ENCODE measurements at regions not wholly inside any gene's neighbourhood (a gene's known extent, or its start where the extent isn't known, plus 50 kb on each side); places are given as distances from the start of the nearest gene placed in this dataset.

GRCh38 chr20:61114493-61115175 lies 137.4 kb upstream of the CDH4 start:
- Histone ChIP-seq H3K27ac (replicated peaks; ENCODE audit: low read length) (no peak overlapping the region), H2BK120ac (ENCODE audit: low read depth, low read length) (no peak overlapping the region)

GRCh38 chr20:61115364-61116065 lies 136.5 kb upstream of the CDH4 start:
- Histone ChIP-seq H3K9me3 (replicated peaks in 1 of 2; ENCODE audit: control insufficient read depth in 2 of 2, insufficient read depth in 1 of 2, low read depth in 1 of 2, low read length in 2 of 2) (no peaks in the 10 kb centered on the region), H4K91ac (ENCODE audit: low read depth, low read length, poor library complexity) (no peak overlapping the region), H2BK120ac (ENCODE audit: low read depth, low read length) (no peak overlapping the region), H3K79me1 (ENCODE audit: low read depth, low read length) (no peaks in the 10 kb centered on the region), H3K9ac (ENCODE audit: low read depth, low read length, poor library complexity) (no peak overlapping the region), H3K36me3 (replicated peaks in 1 of 2; ENCODE audit: control insufficient read depth in 2 of 2, insufficient read depth in 2 of 2, low read length in 2 of 2) (no peaks in the 10 kb centered on the region), H3K14ac (ENCODE audit: low read length) (no peak overlapping the region), H2AK5ac (ENCODE audit: low read depth, low read length) (no peak overlapping the region), H3K4ac (ENCODE audit: low read length) (no peak overlapping the region), H4K8ac (ENCODE audit: low read depth, low read length) (no peak overlapping the region), H2BK15ac (ENCODE audit: low read length) (no peak overlapping the region), H3K4me3 (ENCODE audit: low read length in 2 of 2) (no peak overlapping the region), H3K4me1 (ENCODE audit: control insufficient read depth in 2 of 2, insufficient read depth in 1 of 2, low read depth in 1 of 2, low read length in 2 of 2) (peaks cover 0 to 3% of the 10 kb centered on the region in 2 donors), H3K27ac (replicated peaks; ENCODE audit: low read length) (no peak overlapping the region), H2BK12ac (ENCODE audit: low read length) (no peak overlapping the region), H3K18ac (ENCODE audit: low read length) (no peak overlapping the region), H3K4me2 (ENCODE audit: insufficient read depth, low read length, poor library complexity, severe bottlenecking) (no peak overlapping the region), H2AFZ (ENCODE audit: low read length) (no peak overlapping the region), H3K27me3 (ENCODE audit: control insufficient read depth in 3 of 3, insufficient read depth in 3 of 3, low read depth in 1 of 3, low read length in 3 of 3) (no peaks in the 10 kb centered on the region), H3K23ac (ENCODE audit: low read depth, low read length, poor library complexity) (no peak overlapping the region), H2BK5ac (ENCODE audit: low read length) (no peak overlapping the region)
- no CpG with 5 or more reads among the region's 8 CpGs for WGBS, 2 donors (ENCODE audit: extremely low coverage in 2 of 2, insufficient read length in 2 of 2, insufficient replicate concordance in 1 of 2)
- no peak for DNase-seq (ENCODE audit: low spot score)

More at GRCh38 chr20:61114493-61115175, 137.4 kb upstream of the CDH4 start:
- Histone ChIP-seq H2BK12ac (ENCODE audit: low read length) (no peak overlapping the region), H2AFZ (ENCODE audit: low read length) (no peak overlapping the region), H3K9me3 (replicated peaks in 1 of 2; ENCODE audit: control insufficient read depth in 2 of 2, insufficient read depth in 1 of 2, low read depth in 1 of 2, low read length in 2 of 2) (no peaks in the 10 kb centered on the region), H3K4me2 (ENCODE audit: insufficient read depth, low read length, poor library complexity, severe bottlenecking) (no peak overlapping the region), H2BK15ac (ENCODE audit: low read length) (no peak overlapping the region), H2AK5ac (ENCODE audit: low read depth, low read length) (no peak overlapping the region), H3K4me3 (ENCODE audit: low read length in 2 of 2) (no peak overlapping the region), H4K91ac (ENCODE audit: low read depth, low read length, poor library complexity) (no peak overlapping the region), H3K23ac (ENCODE audit: low read depth, low read length, poor library complexity) (no peak overlapping the region), H4K8ac (ENCODE audit: low read depth, low read length) (no peak overlapping the region), H3K14ac (ENCODE audit: low read length) (no peak overlapping the region), H3K4ac (ENCODE audit: low read length) (no peak overlapping the region), H3K18ac (ENCODE audit: low read length) (peak overlapping the region; percentile 11), H3K36me3 (replicated peaks in 1 of 2; ENCODE audit: control insufficient read depth in 2 of 2, insufficient read depth in 2 of 2, low read length in 2 of 2) (no peaks in the 10 kb centered on the region), H3K9ac (ENCODE audit: low read depth, low read length, poor library complexity) (no peak overlapping the region), H2BK5ac (ENCODE audit: low read length) (no peak overlapping the region), H3K79me1 (ENCODE audit: low read depth, low read length) (no peaks in the 10 kb centered on the region), H3K4me1 (ENCODE audit: control insufficient read depth in 2 of 2, insufficient read depth in 1 of 2, low read depth in 1 of 2, low read length in 2 of 2) (peaks cover 0 to 3% of the 10 kb centered on the region in 2 donors), H3K27me3 (ENCODE audit: control insufficient read depth in 3 of 3, insufficient read depth in 3 of 3, low read depth in 1 of 3, low read length in 3 of 3) (no peaks in the 10 kb centered on the region)
- DNase-seq (ENCODE audit: low spot score), result no peak
- no CpG with 5 or more reads among the region's 18 CpGs for WGBS, 2 donors (ENCODE audit: extremely low coverage in 2 of 2, insufficient read length in 2 of 2, insufficient replicate concordance in 1 of 2)

GRCh38 chr20:61117725-61118124 lies 134.3 kb upstream of the CDH4 start:
- Histone ChIP-seq H3K14ac (ENCODE audit: low read length) (no peak overlapping the region), H2AK5ac (ENCODE audit: low read depth, low read length) (no peak overlapping the region)

GRCh38 chr20:61118429-61119224 lies 133.4 kb upstream of the CDH4 start:
- Histone ChIP-seq H3K36me3 (replicated peaks in 1 of 2; ENCODE audit: control insufficient read depth in 2 of 2, insufficient read depth in 2 of 2, low read length in 2 of 2) (no peaks in the 10 kb centered on the region), H3K27ac (replicated peaks; ENCODE audit: low read length) (no peak overlapping the region), H3K9me3 (replicated peaks in 1 of 2; ENCODE audit: control insufficient read depth in 2 of 2, insufficient read depth in 1 of 2, low read depth in 1 of 2, low read length in 2 of 2) (no peaks in the 10 kb centered on the region), H3K14ac (ENCODE audit: low read length) (no peak overlapping the region), H3K23ac (ENCODE audit: low read depth, low read length, poor library complexity) (no peak overlapping the region), H3K9ac (ENCODE audit: low read depth, low read length, poor library complexity) (no peak overlapping the region), H2BK5ac (ENCODE audit: low read length) (no peak overlapping the region), H3K4me1 (ENCODE audit: control insufficient read depth in 2 of 2, insufficient read depth in 1 of 2, low read depth in 1 of 2, low read length in 2 of 2) (peaks cover 0 to 3% of the 10 kb centered on the region in 2 donors), H2BK120ac (ENCODE audit: low read depth, low read length) (no peak overlapping the region), H2BK12ac (ENCODE audit: low read length) (no peak overlapping the region), H2AFZ (ENCODE audit: low read length) (no peak overlapping the region), H3K4me2 (ENCODE audit: insufficient read depth, low read length, poor library complexity, severe bottlenecking) (no peak overlapping the region), H3K27me3 (ENCODE audit: control insufficient read depth in 3 of 3, insufficient read depth in 3 of 3, low read depth in 1 of 3, low read length in 3 of 3) (peaks cover 0 to 2% (median under 1%) of the 10 kb centered on the region in 3 experiments), H2AK5ac (ENCODE audit: low read depth, low read length) (no peak overlapping the region), H3K4me3 (ENCODE audit: low read length in 2 of 2) (no peak overlapping the region), H2BK15ac (ENCODE audit: low read length) (no peak overlapping the region), H4K8ac (ENCODE audit: low read depth, low read length) (no peak overlapping the region), H4K91ac (ENCODE audit: low read depth, low read length, poor library complexity) (no peak overlapping the region), H3K79me1 (ENCODE audit: low read depth, low read length) (no peaks in the 10 kb centered on the region), H3K4ac (ENCODE audit: low read length) (no peak overlapping the region), H3K18ac (ENCODE audit: low read length) (peak overlapping the region; percentile 11)
- no peak for DNase-seq (ENCODE audit: low spot score)
- no CpG with 5 or more reads among the region's 14 CpGs for WGBS, 2 donors (ENCODE audit: extremely low coverage in 2 of 2, insufficient read length in 2 of 2, insufficient replicate concordance in 1 of 2)

More at GRCh38 chr20:61117725-61118124, 134.3 kb upstream of the CDH4 start:
- Histone ChIP-seq H3K4ac (ENCODE audit: low read length) (no peak overlapping the region), H3K4me1 (ENCODE audit: control insufficient read depth in 2 of 2, insufficient read depth in 1 of 2, low read depth in 1 of 2, low read length in 2 of 2) (peaks cover 0 to 3% of the 10 kb centered on the region in 2 donors), H2BK120ac (ENCODE audit: low read depth, low read length) (no peak overlapping the region), H3K36me3 (replicated peaks in 1 of 2; ENCODE audit: control insufficient read depth in 2 of 2, insufficient read depth in 2 of 2, low read length in 2 of 2) (no peaks in the 10 kb centered on the region), H3K79me1 (ENCODE audit: low read depth, low read length) (no peaks in the 10 kb centered on the region), H3K9me3 (replicated peaks in 1 of 2; ENCODE audit: control insufficient read depth in 2 of 2, insufficient read depth in 1 of 2, low read depth in 1 of 2, low read length in 2 of 2) (no peaks in the 10 kb centered on the region), H2BK15ac (ENCODE audit: low read length) (no peak overlapping the region), H3K27ac (replicated peaks; ENCODE audit: low read length) (no peak overlapping the region), H3K23ac (ENCODE audit: low read depth, low read length, poor library complexity) (no peak overlapping the region), H3K4me2 (ENCODE audit: insufficient read depth, low read length, poor library complexity, severe bottlenecking) (no peak overlapping the region), H3K18ac (ENCODE audit: low read length) (peak overlapping the region; percentile 49), H4K8ac (ENCODE audit: low read depth, low read length) (no peak overlapping the region), H3K4me3 (ENCODE audit: low read length in 2 of 2) (no peak overlapping the region), H3K9ac (ENCODE audit: low read depth, low read length, poor library complexity) (no peak overlapping the region), H3K27me3 (ENCODE audit: control insufficient read depth in 3 of 3, insufficient read depth in 3 of 3, low read depth in 1 of 3, low read length in 3 of 3) (peaks cover 0 to 2% (median 0%) of the 10 kb centered on the region in 3 experiments), H2BK12ac (ENCODE audit: low read length) (no peak overlapping the region), H2BK5ac (ENCODE audit: low read length) (no peak overlapping the region), H4K91ac (ENCODE audit: low read depth, low read length, poor library complexity) (no peak overlapping the region), H2AFZ (ENCODE audit: low read length) (no peak overlapping the region)
- no peak for DNase-seq (ENCODE audit: low spot score)
- no CpG with 5 or more reads among the region's 5 CpGs for WGBS, 2 donors (ENCODE audit: extremely low coverage in 2 of 2, insufficient read length in 2 of 2, insufficient replicate concordance in 1 of 2)

All from neuronal stem cell (in vitro differentiated cells).